ENCODE measurements at regions not wholly inside any gene's neighbourhood (a gene's known extent, or its start where the extent isn't known, plus 50 kb on each side); places are given as distances from the start of the nearest gene placed in this dataset.
A peak's percentile ranks its signal among the peaks of the same experiment; 100 is the strongest.

DNA sequence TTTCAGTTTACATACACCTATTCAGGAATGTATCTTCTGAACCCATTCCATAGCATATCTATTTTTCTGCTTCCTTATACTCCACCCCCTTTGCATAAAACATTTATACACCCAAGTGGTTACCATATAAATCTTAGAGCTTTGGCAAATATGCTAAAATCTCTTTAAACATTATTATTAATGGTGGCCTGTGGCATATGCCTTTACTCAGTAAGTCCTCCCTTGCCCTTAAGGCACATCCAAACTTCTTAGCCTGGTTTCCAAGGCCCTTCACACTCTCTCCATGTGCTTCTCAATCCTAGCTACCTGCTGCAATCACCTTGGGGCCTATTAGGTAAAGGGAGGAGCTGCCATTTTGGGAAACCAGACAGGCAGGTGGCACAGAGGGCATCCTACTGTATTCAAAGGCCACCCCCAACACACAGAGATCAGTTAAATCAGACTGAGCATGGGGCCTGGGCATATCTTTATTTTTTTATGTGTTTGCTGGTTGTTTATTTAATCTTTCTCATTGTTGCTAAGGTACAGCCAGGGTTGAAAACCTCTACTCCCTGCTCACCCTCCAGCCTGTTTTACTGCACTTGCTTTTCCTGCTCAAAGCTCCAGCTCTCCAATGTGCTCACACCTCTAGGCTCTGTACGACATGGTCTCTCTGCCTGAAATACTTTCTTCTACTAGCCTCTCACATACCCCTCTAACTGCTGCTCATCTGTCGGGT lies 242.8 kb upstream of the HNRNPA3 start:
- TF ChIP-seq ZNF274 (IDR thresholded peaks at IDR 0.05; ENCODE audit: low read depth, low read length) = no peak
- H3K4me3 ChIP-seq (ENCODE audit: low read length) = no peak overlapping the region

DNA sequence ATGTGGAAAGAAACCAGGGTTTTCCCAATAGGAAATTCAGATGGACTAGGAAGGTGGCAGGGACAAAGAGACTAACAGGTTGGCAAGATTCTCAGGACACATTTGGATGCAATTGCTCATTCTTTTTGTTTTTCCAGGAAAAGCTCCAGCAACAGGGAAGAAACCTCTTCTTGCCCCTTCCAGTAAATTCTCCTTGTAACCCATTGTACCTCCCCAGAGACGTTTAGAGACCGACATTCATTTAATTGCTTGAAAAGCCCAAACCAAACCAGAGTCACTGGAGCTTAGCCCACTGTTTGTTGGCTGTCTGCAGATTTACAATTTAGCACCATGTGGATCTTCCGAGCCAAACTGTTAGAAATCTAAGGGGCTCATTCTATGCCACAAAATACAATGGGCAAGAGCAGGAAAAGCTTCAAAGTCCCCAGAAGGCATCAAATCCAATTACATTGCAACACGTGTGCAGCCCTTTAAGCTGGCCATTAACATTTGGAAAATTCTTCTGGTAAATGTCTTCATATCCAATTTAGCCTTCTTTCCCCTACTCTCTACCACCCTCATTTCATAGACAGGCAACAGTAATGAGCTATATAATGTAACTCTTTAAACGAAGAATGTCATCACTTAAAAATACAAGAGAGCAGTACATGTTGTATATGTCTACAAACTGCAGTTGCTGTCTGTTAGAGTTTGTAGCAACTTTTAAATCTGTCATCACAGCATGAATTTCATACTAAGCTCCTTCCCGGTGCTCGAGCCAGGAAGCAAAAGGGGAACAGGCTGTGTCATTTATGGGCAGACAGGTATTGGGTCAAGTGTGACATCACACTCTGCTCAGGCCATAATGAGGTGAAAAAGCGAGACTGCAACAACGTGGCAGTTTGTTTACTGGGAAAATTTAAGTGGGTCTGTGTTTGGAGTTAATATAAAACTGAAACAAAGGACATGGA lies 235.6 kb upstream of the HNRNPA3 start:
- TF ChIP-seq ZNF274 (IDR thresholded peaks at IDR 0.05; ENCODE audit: low read depth, low read length) = no peak
- H3K4me3 ChIP-seq (ENCODE audit: low read length) = no peak overlapping the region

DNA sequence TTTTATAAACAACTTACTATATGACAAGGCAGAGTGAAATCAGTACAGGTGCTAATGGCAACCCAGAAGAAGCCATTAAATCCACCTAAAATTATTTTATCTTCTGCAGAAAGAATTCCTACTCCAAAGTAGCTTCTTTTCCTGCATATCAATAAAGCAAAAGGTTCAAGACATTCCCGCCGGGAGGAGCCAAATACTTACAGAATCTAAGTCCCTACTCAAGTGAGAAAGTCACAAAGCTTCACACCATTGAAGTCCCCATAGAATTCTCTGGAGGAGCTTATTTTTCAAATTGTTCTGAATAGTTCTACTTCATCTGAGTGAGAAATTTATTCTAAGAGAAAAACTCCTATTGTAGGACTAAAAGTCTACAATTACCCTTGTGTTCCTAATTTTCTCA lies 233.7 kb upstream of the HNRNPA3 start:
- no peak overlapping the region for H3K4me3 ChIP-seq (ENCODE audit: low read length)

DNA sequence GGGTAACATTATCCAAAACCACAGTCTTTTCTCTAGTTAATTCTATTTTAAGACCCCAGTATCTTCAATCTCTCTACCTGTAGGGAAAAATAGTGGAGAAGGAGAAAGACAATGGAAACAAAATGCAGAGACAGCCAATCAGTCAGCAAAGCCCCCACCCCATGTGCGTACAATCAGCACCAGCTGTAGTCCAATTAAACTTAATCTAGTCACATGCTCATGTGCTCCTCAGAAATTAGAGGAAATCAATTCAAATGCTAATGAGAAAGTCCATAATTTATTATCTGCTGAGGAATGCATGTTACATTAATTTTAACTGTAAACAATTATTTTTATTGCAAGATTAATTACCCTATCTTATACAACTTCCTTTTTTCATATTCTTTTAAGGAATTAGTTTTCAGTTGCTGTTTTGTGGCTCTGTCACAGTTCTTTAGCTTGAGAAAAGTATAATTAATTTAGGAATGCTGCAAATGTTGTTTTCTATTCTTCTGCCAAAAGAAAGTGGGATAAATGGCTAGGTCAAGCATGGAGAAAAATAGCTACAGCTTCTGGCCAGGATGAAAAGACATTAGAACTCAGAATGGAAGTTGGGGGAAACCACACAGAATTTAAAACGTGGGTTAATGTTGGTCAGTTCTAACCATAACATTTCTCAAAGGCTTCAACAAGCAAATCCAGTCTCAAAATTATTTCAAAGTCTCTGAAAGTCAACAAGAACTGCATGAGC lies 232.4 kb upstream of the HNRNPA3 start:
- TF ChIP-seq ZNF274 (IDR thresholded peaks at IDR 0.05; ENCODE audit: low read depth, low read length) = no peak

More for the DNA sequence above, 233.7 kb upstream of the HNRNPA3 start:
- no peak for TF ChIP-seq ZNF274 (IDR thresholded peaks at IDR 0.05; ENCODE audit: low read depth, low read length)

DNA sequence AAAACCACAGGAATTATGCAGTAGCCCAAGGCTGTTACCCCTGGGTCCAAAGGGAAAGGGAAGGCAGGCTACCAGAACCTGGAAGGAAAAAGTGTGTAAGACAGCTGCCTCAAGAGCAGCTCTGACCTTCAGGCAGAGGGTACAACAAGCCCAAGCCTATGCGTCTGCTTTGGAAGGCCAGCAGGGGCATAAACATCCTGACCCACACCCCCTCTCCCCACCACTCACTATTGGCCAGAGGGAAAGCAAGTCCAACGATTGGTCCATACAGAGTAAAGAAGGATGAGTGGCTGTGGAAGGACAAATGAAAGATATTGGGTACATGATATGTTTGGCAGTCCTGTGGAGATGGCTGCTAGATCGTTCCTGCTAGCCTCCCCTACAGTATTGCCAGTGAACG lies 227.6 kb upstream of the HNRNPA3 start:
- H3K4me3 ChIP-seq (ENCODE audit: low read length) = no peak overlapping the region
- no peak for TF ChIP-seq ZNF274 (IDR thresholded peaks at IDR 0.05; ENCODE audit: low read depth, low read length)

More for the DNA sequence above, 232.4 kb upstream of the HNRNPA3 start:
- no peak overlapping the region for H3K4me3 ChIP-seq (ENCODE audit: low read length)

DNA sequence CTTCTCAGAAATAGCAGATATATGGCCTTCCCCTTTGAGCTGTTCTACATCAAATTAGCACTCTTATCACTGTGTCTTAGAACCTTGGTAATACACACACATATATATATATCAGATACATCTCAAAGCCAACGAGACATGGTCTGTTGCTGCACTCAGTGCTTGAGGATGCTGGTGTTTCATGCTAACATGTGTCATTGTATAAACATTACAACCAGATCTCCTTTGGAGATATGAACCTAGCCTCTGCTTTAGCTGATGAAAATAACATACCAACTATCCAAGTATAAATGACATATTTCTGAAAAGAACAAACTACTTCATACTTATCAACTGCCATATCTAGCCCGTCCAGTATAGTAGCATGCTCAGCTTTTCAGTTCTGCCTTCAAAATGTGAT lies 226.7 kb upstream of the HNRNPA3 start:
- no peak for TF ChIP-seq ZNF274 (IDR thresholded peaks at IDR 0.05; ENCODE audit: low read depth, low read length)

DNA sequence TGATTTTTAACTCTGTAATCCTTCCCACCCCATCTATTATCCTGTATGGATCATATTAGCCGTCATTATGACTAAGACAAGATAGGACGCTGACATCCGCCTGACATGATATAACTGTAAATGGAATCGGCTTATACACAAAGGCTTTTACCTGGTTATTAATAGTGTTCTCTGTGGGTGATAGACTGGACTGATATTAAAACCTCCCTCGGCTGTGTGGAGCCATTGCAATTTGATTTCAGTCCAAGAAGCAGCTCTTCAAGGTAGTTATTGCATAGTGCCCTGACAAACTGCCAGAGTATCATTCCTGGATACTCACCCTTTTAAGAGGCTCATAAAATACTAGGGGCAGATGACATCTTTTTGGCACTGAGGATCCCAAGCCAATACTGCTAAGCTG lies 226.1 kb upstream of the HNRNPA3 start:
- H3K4me3 ChIP-seq (ENCODE audit: low read length) = no peak overlapping the region
- TF ChIP-seq ZNF274 (IDR thresholded peaks at IDR 0.05; ENCODE audit: low read depth, low read length) = no peak

More for the DNA sequence above, 226.7 kb upstream of the HNRNPA3 start:
- no peak overlapping the region for H3K4me3 ChIP-seq (ENCODE audit: low read length)

DNA sequence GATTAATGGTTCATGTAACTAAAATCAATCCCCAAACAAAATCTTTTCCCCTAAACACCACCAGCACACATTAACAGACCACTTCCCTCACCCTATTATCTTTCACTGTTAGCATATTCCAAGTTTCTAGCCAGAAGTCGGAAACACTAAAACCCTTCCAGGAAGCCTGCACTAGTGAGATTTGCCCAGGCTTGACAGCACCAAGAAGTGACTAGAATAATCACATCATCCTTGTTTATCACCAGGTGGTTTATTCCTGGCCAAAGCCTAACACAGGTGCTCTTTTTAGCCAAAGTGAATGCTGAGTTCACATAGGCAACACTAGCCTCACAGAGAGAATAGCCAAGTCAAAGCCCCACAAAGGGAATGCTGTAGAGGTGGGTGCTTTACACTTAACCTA lies 221.2 kb upstream of the HNRNPA3 start:
- no peak overlapping the region for H3K4me3 ChIP-seq (ENCODE audit: low read length)
- no peak for TF ChIP-seq ZNF274 (IDR thresholded peaks at IDR 0.05; ENCODE audit: low read depth, low read length)

DNA sequence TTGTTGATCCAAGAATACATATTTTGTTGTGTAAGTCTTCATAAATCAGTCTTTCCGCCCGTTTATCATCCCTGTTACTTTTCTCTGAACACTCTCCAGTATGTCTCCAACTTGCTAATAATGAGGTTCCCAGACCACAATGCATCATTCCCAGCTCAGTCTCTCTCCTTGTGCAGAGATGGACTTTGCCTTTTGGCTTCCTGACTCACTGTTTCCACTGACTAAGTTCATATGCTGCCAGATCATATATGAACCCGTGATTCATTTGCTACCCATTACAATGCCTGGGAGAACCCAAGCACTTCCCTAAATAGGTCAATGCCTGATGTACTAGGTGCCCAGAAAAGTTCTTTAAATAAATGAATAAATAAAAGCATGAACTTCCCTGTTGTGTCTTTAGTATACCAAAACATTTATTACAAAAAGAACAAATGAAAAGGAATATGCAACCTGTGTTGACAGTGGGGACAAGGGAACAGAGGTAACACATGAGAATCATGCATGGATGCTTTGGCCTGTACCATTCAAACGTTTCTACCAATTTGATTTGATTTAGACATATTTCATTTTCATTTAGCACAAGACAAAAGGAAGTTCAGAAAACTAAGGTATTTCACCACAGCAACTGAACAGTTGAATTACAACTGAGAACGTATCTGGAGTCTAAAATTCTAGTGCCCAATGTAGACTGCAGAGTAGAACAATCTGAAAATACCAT lies 215.4 kb upstream of the HNRNPA3 start:
- H3K4me3 ChIP-seq (ENCODE audit: low read length) = peak overlapping the region; percentile 22; the same call in 1 of the 2 replicates
- TF ChIP-seq ZNF274 (IDR thresholded peaks at IDR 0.05; ENCODE audit: low read depth, low read length) = no peak

DNA sequence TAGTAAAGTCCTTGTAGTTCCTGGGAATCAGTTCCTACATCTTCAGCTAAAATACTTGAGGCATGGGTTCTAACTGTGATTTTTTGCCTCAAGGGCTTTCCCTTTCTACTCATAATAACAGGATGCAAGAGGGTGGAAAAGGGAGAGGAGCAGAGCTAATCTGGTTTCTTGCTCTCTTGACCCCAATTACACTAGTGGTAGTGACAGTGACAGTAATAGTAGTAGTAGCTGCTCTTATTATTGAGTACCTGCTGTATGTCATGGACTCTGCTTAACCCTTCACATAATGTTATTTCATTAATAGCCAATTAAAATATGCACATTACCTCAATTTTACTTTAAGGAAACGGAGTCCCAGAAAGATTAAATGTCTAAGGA lies 214.8 kb upstream of the HNRNPA3 start:
- H3K4me3 ChIP-seq (ENCODE audit: low read length) = peak overlapping the region; percentile 22; the same call in 1 of the 2 replicates
- no peak for TF ChIP-seq ZNF274 (IDR thresholded peaks at IDR 0.05; ENCODE audit: low read depth, low read length)

DNA sequence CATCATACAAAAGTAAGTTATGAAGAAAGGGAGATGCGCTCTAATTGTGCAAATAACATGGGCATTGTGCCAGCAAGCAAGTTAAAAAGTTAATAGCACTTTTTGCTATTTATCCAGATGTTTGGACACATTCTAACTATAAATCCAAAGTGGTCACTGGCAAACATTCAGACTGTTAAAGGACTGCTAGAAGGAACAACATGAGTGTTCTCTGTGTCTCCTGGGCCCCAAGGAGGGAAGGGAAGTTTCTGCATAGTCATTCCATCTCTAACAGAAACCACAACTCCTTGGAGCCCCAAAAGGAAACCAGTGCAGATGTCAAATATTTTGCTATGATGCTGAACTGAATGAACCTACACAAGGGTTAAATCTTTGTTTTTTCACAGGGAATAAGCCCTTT lies 213.3 kb upstream of the HNRNPA3 start:
- no peak for TF ChIP-seq ZNF274 (IDR thresholded peaks at IDR 0.05; ENCODE audit: low read depth, low read length)

DNA sequence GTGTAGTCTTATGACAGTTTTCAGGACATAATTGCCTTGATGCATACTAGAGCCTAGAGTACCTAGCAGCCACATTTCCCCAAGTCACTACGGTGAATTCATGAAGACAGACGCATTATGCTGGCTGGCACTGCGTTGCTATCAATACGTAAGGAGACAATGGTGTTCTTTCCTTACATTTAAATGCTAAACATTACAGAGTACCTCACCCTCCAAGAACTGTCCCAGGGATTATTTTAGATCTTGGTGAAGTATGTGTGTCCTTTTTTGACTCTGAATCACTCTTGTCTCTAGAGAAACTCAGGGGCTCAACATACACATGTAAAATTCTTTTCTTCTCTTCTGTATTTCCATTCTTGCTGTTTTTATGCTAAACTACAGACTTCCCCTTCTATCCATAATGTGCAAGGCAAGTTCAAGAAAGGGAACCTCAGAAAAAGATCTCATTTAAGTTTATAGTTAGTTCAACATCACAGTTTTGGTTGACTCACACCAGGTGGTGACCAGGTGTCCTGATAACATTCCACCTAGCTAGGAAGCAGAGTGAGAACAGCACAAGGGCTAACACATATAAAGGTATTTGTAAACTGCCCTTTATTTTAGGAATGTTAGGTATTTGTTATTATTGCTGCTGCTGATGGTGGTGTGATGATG lies 212.4 kb upstream of the HNRNPA3 start:
- no peak overlapping the region for H3K4me3 ChIP-seq (ENCODE audit: low read length)
- no peak for TF ChIP-seq ZNF274 (IDR thresholded peaks at IDR 0.05; ENCODE audit: low read depth, low read length)

More for the DNA sequence above, 213.3 kb upstream of the HNRNPA3 start:
- H3K4me3 ChIP-seq (ENCODE audit: low read length) = no peak overlapping the region

DNA sequence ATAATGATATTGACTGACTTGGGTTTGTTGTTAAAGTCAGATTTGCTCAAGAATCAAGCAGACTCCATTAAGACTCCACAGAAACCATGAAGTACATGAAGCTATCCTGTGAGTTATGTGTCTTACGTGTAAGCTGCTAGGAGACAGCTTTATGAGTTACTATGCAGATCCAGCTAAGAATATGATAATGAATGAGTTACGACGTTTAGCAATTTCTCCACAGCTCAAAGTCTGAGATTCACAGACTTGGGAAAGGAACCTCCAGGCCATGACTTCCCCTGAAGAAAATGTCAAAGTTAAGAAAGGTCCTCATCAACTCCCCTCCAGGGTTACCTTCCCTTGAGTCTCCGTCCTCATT lies 211.9 kb upstream of the HNRNPA3 start:
- no peak for TF ChIP-seq ZNF274 (IDR thresholded peaks at IDR 0.05; ENCODE audit: low read depth, low read length)
- no peak overlapping the region for H3K4me3 ChIP-seq (ENCODE audit: low read length)

Measured in GM08714 (cell line).